HFFc6 (cell line): ENCODE measurements at regions not wholly inside any gene's neighbourhood (a gene's known extent, or its start where the extent isn't known, plus 50 kb on each side); places are given as distances from the start of the nearest gene placed in this dataset.
"Not testable (repeated sequence)": the region's sequence is repeated elsewhere in the genome, so short reads cannot be mapped to it uniquely, and the experiment has no call there.

Experiments
- DNase-seq: peaks from one replicate; pipeline ENCODE4 v3.0.0-alpha.2; 2018
- H3K27ac Mint-ChIP-seq: 2 replicates; pipeline ENCODE4 v1.8.0; 2020; ENCODE audit warnings: mild to moderate bottlenecking, mixed read lengths
- H3K27me3 Mint-ChIP-seq: 2 replicates; pipeline ENCODE4 v1.8.0; 2021; ENCODE audit warnings: mild to moderate bottlenecking, moderate library complexity, mixed read lengths; ENCODE audit not compliant: insufficient read depth
- H3K36me3 Mint-ChIP-seq: 2 replicates; pipeline ENCODE4 v1.8.0; 2021; ENCODE audit warnings: low read depth, mixed read lengths
- H3K4me1 Mint-ChIP-seq: 2 replicates; pipeline ENCODE4 v1.8.0; 2020; ENCODE audit warnings: low read depth, mixed read lengths
- H3K4me3 Mint-ChIP-seq: 2 replicates; pipeline ENCODE4 v1.8.0; 2020; ENCODE audit warnings: mild to moderate bottlenecking, moderate library complexity, mixed read lengths
- H3K9me3 Mint-ChIP-seq: 2 replicates; pipeline ENCODE4 v1.8.0; 2020; ENCODE audit warnings: mild to moderate bottlenecking, mixed read lengths
- TF ChIP-seq, protein P1 (sequence below): fragments of 200-600 bp; sonication (generic); IDR thresholded peaks from 2 replicates; pipeline ENCODE4 v1.5.0; 2021; ENCODE audit warnings: antibody characterized with exemption, mild to moderate bottlenecking

DNA sequence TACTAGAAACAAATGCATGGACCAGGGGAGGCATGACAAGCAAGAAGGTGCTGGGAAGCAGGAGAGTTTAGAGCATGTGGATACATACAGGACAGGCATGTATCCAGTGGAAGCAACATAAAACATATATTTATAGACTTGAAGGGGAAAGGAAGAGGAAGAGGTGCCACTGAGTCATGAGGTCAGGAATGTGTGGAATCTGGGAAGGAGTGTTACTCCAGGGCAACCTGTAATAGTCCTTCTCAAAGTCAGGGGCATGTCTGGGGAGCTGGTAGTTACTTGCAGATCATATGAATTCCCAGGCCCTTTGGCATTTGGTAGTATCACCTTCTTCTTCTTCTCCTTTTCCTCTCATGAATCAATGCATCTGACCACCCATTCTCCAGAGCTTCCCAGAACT, 246.6 kb downstream of the XPNPEP1 start:
- Mint-ChIP-seq H3K27me3 (no peaks in the 10 kb centered on the region), H3K4me1 (peaks cover 10% of the 10 kb centered on the region; the same call in 1 of the 2 replicates), H3K36me3 (no peaks in the 10 kb centered on the region), H3K9me3 (peaks cover 11% of the 10 kb centered on the region), H3K4me3 (no peak overlapping the region; the same call in 1 of the 2 replicates), H3K27ac (no peak overlapping the region)
- no peak for DNase-seq
- TF ChIP-seq, protein P1, sequence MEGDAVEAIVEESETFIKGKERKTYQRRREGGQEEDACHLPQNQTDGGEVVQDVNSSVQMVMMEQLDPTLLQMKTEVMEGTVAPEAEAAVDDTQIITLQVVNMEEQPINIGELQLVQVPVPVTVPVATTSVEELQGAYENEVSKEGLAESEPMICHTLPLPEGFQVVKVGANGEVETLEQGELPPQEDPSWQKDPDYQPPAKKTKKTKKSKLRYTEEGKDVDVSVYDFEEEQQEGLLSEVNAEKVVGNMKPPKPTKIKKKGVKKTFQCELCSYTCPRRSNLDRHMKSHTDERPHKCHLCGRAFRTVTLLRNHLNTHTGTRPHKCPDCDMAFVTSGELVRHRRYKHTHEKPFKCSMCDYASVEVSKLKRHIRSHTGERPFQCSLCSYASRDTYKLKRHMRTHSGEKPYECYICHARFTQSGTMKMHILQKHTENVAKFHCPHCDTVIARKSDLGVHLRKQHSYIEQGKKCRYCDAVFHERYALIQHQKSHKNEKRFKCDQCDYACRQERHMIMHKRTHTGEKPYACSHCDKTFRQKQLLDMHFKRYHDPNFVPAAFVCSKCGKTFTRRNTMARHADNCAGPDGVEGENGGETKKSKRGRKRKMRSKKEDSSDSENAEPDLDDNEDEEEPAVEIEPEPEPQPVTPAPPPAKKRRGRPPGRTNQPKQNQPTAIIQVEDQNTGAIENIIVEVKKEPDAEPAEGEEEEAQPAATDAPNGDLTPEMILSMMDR: no peak

DNA sequence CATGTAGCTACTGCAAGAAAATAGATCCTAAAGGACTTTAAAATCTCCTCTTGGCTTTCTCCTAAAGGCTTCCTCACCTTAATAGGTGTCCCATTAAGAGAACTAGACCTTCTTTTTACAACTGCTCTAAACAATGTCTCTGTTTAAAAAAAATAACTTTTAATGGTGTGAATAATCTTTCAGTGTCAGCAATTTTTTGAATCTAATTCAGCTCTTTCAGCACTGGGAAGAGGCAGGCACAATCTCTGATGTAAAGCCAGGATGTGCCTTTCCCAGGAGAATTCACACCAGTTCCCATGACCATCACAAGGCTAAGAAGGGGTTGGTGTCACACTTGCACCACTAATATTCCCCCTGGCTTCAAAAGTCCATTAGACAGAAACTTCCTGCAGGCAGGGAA, 254.6 kb downstream of the XPNPEP1 start:
- Mint-ChIP-seq H3K36me3 (no peaks in the 10 kb centered on the region), H3K4me3 (no peak overlapping the region), H3K4me1 (no peaks in the 10 kb centered on the region), H3K9me3 (peaks cover 53% of the 10 kb centered on the region), H3K27ac (no peak overlapping the region), H3K27me3 (no peaks in the 10 kb centered on the region)
- no peak for DNase-seq
- TF ChIP-seq, protein P1: no peak

GRCh38 chr10:109668154-109668665, 255.1 kb downstream of the XPNPEP1 start:
- no peak overlapping the region for H3K4me3 Mint-ChIP-seq
- no peaks in the 10 kb centered on the region for H3K27me3 Mint-ChIP-seq
- DNase-seq: no peak
- H3K9me3 Mint-ChIP-seq: peaks cover 53% of the 10 kb centered on the region
- TF ChIP-seq, protein P1: no peak
- no peaks in the 10 kb centered on the region for H3K4me1 Mint-ChIP-seq
- H3K27ac Mint-ChIP-seq: no peak overlapping the region
- no peaks in the 10 kb centered on the region for H3K36me3 Mint-ChIP-seq

DNA sequence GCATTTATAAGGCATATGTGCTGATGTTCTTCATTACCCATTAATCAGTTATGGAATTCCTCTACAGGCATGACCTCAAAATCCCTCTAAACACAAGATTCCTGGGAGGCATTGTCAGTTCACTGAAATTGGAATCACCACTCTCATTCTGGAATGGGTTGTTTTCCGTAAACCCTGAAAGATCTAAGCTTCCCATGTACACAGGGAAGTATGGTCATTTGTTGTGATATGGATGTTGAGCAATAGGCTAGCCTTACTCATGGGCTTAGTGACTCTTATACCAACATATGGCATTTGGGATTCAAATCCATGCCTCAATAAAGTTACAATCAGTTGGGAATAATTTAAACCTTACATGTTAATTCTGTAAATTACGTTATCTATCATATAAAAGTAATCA, 258.0 kb downstream of the XPNPEP1 start:
- H3K27ac Mint-ChIP-seq: no peak overlapping the region
- DNase-seq: no peak
- H3K4me1 Mint-ChIP-seq: no peaks in the 10 kb centered on the region
- TF ChIP-seq, protein P1: no peak
- no peak overlapping the region for H3K4me3 Mint-ChIP-seq
- no peaks in the 10 kb centered on the region for H3K27me3 Mint-ChIP-seq
- no peaks in the 10 kb centered on the region for H3K36me3 Mint-ChIP-seq
- H3K9me3 Mint-ChIP-seq: peaks cover 58% of the 10 kb centered on the region

- Mint-ChIP-seq H3K4me1 (no peaks in the 10 kb centered on the region), H3K27me3 (no peaks in the 10 kb centered on the region), H3K36me3 (no peaks in the 10 kb centered on the region), H3K27ac (no peak overlapping the region), H3K4me3 (no peak overlapping the region), H3K9me3 (peaks cover 56% of the 10 kb centered on the region)
- TF ChIP-seq, protein P1: no peak
- DNase-seq: no peak
Observed at GRCh38 chr10:109664554-109664953, 258.8 kb downstream of the XPNPEP1 start.

- no peaks in the 10 kb centered on the region for H3K27me3 Mint-ChIP-seq
- no peak overlapping the region for H3K4me3 Mint-ChIP-seq
- H3K36me3 Mint-ChIP-seq: no peaks in the 10 kb centered on the region
- H3K27ac Mint-ChIP-seq: no peak overlapping the region
- H3K9me3 Mint-ChIP-seq: peaks cover 45% of the 10 kb centered on the region
- no peak for DNase-seq
- no peaks in the 10 kb centered on the region for H3K4me1 Mint-ChIP-seq
- TF ChIP-seq, protein P1: no peak
Observed at GRCh38 chr10:109663122-109663521, 260.2 kb downstream of the XPNPEP1 start.

GRCh38 chr10:109652612-109653011, 270.7 kb downstream of the XPNPEP1 start:
- DNase-seq, H3K27ac Mint-ChIP-seq, H3K36me3 Mint-ChIP-seq, H3K4me3 Mint-ChIP-seq, H3K27me3 Mint-ChIP-seq, H3K4me1 Mint-ChIP-seq: not testable (repeated sequence)
- peaks cover 24% of the 10 kb centered on the region for H3K9me3 Mint-ChIP-seq
